ENCODE measurements at regions not wholly inside any gene's neighbourhood (a gene's known extent, or its start where the extent isn't known, plus 50 kb on each side); places are given as distances from the start of the nearest gene placed in this dataset.

DNA sequence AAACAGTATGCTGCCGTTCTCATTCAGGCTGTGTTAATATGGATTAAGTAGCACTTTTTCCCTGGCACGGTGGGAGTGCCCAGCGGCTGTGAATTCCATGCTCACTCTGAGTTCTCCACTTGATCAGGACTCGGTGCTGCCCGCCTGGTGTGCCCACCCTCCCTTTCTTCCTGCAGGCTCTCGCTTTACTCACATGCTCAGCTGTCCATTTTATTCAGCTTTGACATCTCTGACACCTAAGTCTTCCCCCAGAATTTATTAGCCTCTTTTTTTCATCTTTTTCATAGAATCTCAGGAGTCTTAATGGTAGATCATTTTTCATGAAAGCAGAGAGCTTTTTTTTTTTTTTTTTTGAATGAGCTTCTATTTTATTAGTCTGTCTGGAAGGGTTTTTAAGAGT lies 626.5 kb downstream of the IRX1 start:
- Histone ChIP-seq H3K4me3 (replicated peaks; ENCODE audit: insufficient read depth, low read length) (no peak overlapping the region), H3K27ac (replicated peaks) (no peak overlapping the region), H3K27me3 (ENCODE audit: insufficient read depth, poor library complexity, severe bottlenecking) (no peaks in the 10 kb centered on the region)
- no peak for DNase-seq (ENCODE audit: low read depth in 1 of 2, low spot score in 1 of 2)
- TF ChIP-seq, protein P1, sequence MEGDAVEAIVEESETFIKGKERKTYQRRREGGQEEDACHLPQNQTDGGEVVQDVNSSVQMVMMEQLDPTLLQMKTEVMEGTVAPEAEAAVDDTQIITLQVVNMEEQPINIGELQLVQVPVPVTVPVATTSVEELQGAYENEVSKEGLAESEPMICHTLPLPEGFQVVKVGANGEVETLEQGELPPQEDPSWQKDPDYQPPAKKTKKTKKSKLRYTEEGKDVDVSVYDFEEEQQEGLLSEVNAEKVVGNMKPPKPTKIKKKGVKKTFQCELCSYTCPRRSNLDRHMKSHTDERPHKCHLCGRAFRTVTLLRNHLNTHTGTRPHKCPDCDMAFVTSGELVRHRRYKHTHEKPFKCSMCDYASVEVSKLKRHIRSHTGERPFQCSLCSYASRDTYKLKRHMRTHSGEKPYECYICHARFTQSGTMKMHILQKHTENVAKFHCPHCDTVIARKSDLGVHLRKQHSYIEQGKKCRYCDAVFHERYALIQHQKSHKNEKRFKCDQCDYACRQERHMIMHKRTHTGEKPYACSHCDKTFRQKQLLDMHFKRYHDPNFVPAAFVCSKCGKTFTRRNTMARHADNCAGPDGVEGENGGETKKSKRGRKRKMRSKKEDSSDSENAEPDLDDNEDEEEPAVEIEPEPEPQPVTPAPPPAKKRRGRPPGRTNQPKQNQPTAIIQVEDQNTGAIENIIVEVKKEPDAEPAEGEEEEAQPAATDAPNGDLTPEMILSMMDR (IDR thresholded peaks at IDR 0.05; ENCODE audit: insufficient read depth, low read length), result no peak
- TF ChIP-seq GABPA (IDR thresholded peaks at IDR 0.05; ENCODE audit: low read depth), result no peak
- no peak for TF ChIP-seq POLR2AphosphoS5 (IDR thresholded peaks at IDR 0.05; ENCODE audit: low read depth)
- TF ChIP-seq SPI1 (IDR thresholded peaks at IDR 0.05; ENCODE audit: borderline replicate concordance, low read depth), result no peak
- TF ChIP-seq, protein P2, sequence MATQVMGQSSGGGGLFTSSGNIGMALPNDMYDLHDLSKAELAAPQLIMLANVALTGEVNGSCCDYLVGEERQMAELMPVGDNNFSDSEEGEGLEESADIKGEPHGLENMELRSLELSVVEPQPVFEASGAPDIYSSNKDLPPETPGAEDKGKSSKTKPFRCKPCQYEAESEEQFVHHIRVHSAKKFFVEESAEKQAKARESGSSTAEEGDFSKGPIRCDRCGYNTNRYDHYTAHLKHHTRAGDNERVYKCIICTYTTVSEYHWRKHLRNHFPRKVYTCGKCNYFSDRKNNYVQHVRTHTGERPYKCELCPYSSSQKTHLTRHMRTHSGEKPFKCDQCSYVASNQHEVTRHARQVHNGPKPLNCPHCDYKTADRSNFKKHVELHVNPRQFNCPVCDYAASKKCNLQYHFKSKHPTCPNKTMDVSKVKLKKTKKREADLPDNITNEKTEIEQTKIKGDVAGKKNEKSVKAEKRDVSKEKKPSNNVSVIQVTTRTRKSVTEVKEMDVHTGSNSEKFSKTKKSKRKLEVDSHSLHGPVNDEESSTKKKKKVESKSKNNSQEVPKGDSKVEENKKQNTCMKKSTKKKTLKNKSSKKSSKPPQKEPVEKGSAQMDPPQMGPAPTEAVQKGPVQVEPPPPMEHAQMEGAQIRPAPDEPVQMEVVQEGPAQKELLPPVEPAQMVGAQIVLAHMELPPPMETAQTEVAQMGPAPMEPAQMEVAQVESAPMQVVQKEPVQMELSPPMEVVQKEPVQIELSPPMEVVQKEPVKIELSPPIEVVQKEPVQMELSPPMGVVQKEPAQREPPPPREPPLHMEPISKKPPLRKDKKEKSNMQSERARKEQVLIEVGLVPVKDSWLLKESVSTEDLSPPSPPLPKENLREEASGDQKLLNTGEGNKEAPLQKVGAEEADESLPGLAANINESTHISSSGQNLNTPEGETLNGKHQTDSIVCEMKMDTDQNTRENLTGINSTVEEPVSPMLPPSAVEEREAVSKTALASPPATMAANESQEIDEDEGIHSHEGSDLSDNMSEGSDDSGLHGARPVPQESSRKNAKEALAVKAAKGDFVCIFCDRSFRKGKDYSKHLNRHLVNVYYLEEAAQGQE (IDR thresholded peaks at IDR 0.05; ENCODE audit: insufficient replicate concordance, low read depth), result no peak

DNA sequence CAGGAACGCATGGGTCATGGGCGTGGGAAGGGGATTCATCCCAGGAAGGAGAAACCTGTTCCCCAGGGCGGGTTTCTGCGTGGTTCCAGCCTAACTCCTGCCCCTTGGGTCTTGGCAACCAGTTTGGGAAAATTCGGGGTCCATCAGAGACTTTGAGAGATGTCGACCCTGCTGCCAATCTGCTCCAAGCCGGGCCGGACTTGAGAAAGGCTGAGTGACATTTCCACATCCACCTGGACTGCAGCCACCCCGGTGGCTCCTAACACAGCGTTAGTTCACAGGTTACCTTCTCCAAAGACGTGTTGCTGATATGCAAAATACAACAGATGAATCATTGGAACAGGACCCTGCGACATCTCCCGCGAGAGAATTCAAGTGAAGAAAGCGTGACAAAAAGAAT lies 627.2 kb downstream of the IRX1 start:
- no peak overlapping the region for H3K27ac ChIP-seq (replicated peaks)
- TF ChIP-seq, protein P2 (IDR thresholded peaks at IDR 0.05; ENCODE audit: insufficient replicate concordance, low read depth), result no peak
- TF ChIP-seq POLR2AphosphoS5 (IDR thresholded peaks at IDR 0.05; ENCODE audit: low read depth) (no peak), GABPA (IDR thresholded peaks at IDR 0.05; ENCODE audit: low read depth) (no peak), SPI1 (IDR thresholded peaks at IDR 0.05; ENCODE audit: borderline replicate concordance, low read depth) (no peak)
- TF ChIP-seq, protein P1 (IDR thresholded peaks at IDR 0.05; ENCODE audit: insufficient read depth, low read length), result no peak
- no peaks in the 10 kb centered on the region for H3K27me3 ChIP-seq (ENCODE audit: insufficient read depth, poor library complexity, severe bottlenecking)
- DNase-seq (ENCODE audit: low read depth in 1 of 2, low spot score in 1 of 2), result no peak
- H3K4me3 ChIP-seq (replicated peaks; ENCODE audit: insufficient read depth, low read length), result no peak overlapping the region

DNA sequence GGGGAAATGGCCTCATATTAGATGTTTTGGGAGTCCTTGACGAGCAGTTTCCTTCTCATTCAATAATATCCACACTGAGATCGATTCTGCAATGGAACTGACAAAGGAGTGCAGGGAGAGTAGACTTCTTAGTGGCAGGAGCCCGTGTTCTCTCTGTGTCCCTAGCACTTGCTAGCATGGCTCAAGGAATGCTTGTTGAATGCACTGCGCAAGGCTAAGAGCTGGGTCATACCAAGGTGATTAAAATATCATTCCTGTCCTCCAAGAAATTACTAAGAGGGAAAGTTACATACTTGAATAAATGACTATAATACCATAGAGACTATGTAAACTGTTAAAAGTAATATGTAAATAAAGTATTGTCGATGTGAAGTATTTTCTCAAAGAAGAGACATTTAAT lies 630.1 kb downstream of the IRX1 start:
- DNase-seq (ENCODE audit: low read depth in 1 of 2, low spot score in 1 of 2), result no peak
- TF ChIP-seq GABPA (IDR thresholded peaks at IDR 0.05; ENCODE audit: low read depth), result no peak
- TF ChIP-seq SPI1 (IDR thresholded peaks at IDR 0.05; ENCODE audit: borderline replicate concordance, low read depth), result no peak
- H3K27ac ChIP-seq (replicated peaks), result no peak overlapping the region
- no peak overlapping the region for H3K4me3 ChIP-seq (replicated peaks; ENCODE audit: insufficient read depth, low read length)
- no peaks in the 10 kb centered on the region for H3K27me3 ChIP-seq (ENCODE audit: insufficient read depth, poor library complexity, severe bottlenecking)

DNA sequence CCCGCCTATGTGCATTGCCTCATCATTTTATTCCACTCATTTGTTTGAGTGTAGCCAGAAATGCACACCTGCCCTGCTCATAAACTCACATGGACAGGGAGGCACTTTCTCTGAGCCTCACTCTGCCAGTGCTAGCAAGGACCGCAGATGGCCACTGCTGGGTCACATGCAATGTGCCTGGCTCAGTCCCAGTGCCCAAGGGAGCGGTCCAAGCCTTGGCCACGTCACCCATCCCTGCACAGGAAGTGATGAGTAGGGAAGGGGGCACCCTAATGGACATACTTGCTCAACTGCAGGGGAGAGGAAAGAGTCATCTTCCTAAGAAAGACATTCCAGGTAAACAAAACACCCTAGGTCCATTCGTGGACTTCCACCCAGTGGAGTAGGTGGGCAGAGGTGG lies 630.9 kb downstream of the IRX1 start:
- Histone ChIP-seq H3K27me3 (ENCODE audit: insufficient read depth, poor library complexity, severe bottlenecking) (no peaks in the 10 kb centered on the region), H3K4me3 (replicated peaks; ENCODE audit: insufficient read depth, low read length) (no peak overlapping the region), H3K27ac (replicated peaks) (no peak overlapping the region)
- no peak for DNase-seq (ENCODE audit: low read depth in 1 of 2, low spot score in 1 of 2)
- TF ChIP-seq, protein P2 (IDR thresholded peaks at IDR 0.05; ENCODE audit: insufficient replicate concordance, low read depth), result no peak
- TF ChIP-seq, protein P1 (IDR thresholded peaks at IDR 0.05; ENCODE audit: insufficient read depth, low read length), result no peak
- no peak for TF ChIP-seq GABPA (IDR thresholded peaks at IDR 0.05; ENCODE audit: low read depth)
- no peak for TF ChIP-seq SPI1 (IDR thresholded peaks at IDR 0.05; ENCODE audit: borderline replicate concordance, low read depth)
- no peak for TF ChIP-seq POLR2AphosphoS5 (IDR thresholded peaks at IDR 0.05; ENCODE audit: low read depth)
